Stimulated activated CD4-positive, alpha-beta T cell treated with anti-CD3 and anti-CD28 coated beads, Interleukin-2, amount 100 ng/mL, for 24 hours (primary cell): ENCODE measurements at regions not wholly inside any gene's neighbourhood (a gene's known extent, or its start where the extent isn't known, plus 50 kb on each side); places are given as distances from the start of the nearest gene placed in this dataset.

Source experiments
- DNase-seq, 2 donors: peaks; one replicate each; pipeline ENCODE4 v3.0.0-alpha.2; 2020

DNA sequence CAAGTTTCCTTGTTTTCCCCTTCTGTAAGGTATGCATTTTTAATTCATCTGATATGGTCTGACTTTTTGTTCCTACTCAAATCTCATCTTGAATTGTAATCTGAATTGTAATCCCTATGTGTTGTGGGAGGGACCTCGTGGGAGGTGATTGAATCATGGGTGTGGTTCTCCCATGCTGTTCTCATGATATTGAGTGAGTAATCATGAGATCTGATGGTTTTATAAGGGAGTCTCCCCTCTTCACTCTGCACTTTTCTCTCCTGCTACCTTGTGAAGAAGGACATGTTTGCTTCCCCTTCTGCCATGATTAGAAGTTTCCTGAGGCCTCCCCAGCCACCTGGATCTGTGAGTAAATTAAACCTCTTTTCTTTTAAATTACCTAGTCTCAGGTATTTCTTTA is 476.1 kb downstream of the LPIN1 start:
- DNase-seq = no peak

GRCh38 chr2:12223732-12224131 is 477.3 kb downstream of the LPIN1 start:
- no peak for DNase-seq

GRCh38 chr2:12226653-12227052 is 480.2 kb downstream of the LPIN1 start:
- no peak for DNase-seq

- DNase-seq = no peak
Measured at GRCh38 chr2:12227941-12228608, 481.6 kb downstream of the LPIN1 start.

DNA sequence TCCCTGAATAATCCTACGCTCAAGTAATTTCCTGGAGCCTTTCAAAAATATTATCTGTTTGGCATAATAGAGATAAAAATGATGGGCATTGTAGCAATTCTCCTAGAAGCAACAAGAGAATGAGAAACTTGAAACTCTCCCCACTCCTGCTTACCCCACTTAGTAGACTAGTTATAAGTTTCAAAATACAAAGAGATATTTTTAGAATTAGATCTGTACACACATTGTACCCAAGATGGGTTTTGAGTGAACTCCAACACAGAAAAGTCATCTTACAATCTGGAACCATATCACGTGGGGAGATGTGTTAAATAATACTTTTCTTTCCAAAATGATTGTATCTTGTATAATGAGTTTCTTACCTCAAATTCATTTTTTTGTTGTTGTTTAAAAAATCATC is 484.9 kb downstream of the LPIN1 start:
- DNase-seq = no peak

- DNase-seq = no peak
Measured at GRCh38 chr2:12232876-12233275, 483.9 kb upstream of the TRIB2 start.

- no peak for DNase-seq
Measured at GRCh38 chr2:12236136-12236844, 480.4 kb upstream of the TRIB2 start.

DNA sequence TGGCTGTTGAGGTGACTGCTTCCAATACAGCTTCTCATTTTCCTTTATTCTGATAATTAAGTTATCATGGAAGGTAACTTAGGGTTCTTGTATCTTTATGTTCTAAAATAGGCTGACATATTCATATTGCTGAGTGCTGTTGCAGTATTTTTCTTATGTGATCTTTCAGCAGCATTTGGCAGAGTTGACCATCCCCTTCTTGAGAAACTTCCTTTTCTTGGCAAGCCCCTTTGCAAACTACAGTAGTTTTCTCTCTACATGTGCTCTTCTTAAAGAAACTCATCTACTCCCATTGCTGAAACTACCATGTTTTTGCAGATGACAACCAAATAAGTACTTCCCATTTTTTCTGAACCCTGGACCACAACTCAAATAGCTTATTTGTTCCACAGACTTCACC is 476.5 kb upstream of the TRIB2 start:
- no peak for DNase-seq

DNA sequence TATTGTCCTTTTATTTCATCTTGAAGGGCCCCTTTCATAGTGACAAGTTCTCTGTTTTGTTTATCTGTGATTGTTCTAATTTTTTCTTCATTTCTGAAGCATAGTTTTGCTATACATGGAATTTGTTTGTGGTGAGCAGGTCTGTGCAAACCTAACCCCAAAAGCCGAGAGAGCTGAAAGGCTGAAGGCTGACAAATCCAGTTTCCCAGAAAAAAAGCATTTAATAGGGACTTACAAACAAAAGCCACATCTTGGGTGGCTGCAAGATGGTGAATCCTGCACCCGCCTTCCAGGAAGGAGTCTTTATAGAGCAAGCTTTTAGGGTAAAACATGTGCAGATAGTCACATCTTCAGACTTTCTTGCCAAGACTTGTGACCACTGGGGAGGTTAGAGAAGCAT is 473.4 kb upstream of the TRIB2 start:
- no peak for DNase-seq

- DNase-seq = no peak
Measured at GRCh38 chr2:12244070-12244469, 472.7 kb upstream of the TRIB2 start.

DNA sequence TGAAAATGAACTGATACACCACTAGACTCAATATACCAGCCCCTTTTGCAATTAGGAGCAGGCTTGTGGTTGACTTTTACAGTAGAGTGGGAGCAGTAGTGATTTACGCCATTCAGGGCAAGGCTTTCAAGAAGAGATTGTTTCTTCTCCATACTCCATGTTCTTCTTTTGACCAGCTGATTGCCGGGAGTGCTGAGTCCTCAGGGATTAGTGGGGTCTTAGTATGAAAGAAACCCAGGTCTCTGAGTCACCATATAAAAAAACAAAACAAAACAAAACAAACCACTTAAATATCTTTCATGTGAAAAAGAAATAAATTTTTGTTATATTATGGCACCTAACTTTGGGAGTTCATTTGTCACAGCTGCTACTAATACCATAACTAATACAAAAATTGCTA is 465.6 kb upstream of the TRIB2 start:
- DNase-seq = no peak

DNA sequence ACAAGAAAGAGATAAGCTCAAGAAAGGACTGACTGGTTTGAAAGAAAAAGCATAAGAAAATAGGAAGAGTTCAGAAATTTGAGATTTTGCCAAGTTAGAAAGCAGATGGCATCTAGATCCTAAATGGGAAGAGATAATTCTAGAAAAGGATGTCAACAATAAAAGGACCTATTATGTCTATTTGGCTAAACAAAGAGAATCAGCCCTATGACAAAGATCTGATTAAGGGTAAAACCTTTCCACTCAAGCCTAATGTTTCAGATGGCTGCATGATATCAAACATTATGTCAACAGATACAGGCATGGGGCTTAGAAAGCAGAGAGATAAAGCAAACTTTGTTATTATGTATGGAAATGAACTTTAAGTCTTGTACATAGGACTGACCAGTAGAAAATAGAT is 465.0 kb upstream of the TRIB2 start:
- no peak for DNase-seq

GRCh38 chr2:12253167-12253778 is 463.5 kb upstream of the TRIB2 start:
- DNase-seq = no peak

GRCh38 chr2:12254280-12254860 is 462.4 kb upstream of the TRIB2 start:
- no peak for DNase-seq

DNA sequence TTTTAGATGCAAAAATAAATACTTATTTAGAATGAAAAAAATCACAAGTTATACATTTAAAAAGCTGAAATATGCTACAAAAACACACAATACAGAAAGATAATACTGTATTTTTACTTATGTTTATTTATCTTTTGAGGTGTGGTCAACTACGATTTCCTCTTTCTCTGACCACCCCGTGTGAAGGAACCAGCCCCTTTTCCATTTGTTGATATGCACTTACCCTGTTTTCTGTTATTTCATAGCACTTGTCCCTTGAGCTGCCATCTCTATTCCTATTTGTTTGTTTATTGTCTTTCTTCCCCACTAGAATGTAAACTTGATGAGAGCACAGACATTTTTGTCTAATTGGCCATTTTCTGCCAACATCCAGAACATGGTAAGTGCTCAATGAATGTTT is 460.5 kb upstream of the TRIB2 start:
- DNase-seq = no peak

DNA sequence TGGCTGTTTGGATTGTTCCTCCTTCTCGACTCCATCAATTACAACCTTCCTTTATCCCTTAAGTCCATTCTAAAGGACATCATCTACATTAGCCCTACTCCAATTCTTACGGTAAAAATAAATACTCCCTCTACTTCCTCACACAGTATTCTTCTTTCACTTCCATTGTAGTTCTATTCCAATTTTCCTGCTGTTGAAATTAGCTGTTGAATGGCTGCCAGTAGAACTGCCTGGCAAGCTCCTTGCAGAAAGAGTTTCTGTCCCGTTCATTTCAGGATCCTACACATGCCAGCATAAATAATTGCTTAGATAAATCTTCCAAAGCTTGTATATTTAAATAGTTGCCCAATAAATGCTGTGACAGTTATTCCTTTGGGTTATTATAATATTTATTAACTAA is 459.3 kb upstream of the TRIB2 start:
- no peak for DNase-seq

GRCh38 chr2:12259493-12259892 is 457.2 kb upstream of the TRIB2 start:
- DNase-seq = no peak

DNA sequence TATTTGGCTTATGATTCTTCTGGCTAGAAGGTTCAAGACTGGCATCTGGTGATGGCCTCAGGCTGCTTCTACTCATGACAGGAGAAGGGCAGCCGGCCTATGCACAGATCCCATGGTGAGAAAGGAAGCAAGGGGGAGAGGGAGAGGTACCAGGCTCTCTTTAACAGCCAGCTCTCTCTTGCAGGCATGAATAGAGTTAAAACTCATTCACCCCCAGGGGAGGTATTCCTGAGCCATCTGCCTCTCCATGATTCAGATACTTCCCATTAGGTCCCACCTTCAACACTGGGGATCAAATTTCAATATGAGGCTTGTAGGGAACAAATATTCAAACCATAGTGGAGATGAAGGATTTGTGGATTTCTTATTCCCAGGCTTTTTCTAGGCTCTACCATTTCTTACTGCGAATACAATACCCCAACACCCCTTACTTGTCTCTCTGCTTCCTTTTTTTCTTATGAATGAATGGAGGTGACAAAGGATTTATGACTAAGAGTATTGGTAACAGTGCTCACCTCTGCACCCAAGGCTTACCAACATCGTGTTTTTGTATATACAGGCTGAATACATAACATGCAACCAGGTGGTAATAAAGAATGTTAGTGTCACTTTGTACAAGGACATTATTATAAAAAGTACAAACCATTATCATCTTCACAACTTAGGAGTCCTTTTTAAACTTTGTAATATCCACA is 454.6 kb upstream of the TRIB2 start:
- DNase-seq = no peak

DNA sequence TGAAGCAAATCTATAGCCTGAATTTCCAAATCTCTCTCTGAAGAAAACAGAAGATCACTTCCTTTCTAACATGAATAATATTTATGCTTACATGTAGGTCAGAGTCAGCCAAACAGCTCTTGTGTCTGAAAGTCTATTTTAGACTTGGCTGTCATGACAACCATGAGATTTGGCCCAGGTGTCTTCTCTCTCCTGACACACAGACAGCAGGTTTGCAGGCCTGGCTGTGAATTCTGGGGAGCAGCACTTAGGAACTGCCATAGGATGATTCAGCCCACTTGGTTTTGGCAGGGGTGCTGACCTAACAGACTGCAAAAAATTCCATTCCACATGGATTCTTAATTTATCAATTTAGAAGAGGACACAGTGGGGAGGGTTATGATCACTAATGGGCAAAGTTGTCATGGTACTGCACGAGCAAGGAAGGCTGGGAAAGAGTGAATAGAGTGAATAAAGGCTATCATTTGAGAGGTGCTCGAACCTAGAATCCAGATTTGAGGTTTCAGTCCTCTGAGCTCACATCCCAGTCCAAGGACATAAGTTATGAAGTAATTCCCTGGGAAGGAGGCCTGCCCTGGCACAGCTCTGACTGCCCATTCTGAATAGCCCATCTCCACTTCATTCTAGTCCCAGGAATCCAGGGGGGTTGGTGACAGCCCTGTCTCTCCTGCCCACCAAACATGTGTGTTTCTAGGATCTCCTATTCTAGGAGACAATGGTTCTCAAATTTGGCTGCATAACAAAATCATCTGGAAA is 453.9 kb upstream of the TRIB2 start:
- no peak for DNase-seq

GRCh38 chr2:12263730-12264129 is 453.0 kb upstream of the TRIB2 start:
- DNase-seq = no peak

DNA sequence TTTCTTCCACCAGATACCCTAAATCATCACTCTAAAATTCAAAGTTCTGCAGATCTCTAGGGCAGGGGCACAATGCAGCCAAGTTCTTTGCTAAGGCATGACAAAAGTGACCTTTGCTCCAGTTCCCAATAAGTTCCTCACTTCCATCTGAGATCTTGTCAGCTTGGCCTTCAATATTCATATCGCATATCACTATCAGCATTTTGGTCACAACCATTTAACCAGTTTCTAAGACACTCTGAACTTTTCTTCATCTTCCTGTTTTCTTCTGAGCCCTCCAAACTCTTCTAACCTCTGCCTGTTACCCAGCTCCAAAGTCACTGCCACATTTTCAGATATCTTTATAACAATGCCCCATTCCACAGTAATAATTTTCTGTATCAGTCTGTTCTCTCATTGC is 452.6 kb upstream of the TRIB2 start:
- DNase-seq = no peak

- no peak for DNase-seq
Measured at GRCh38 chr2:12265646-12266045, 451.1 kb upstream of the TRIB2 start.

- no peak for DNase-seq
Measured at GRCh38 chr2:12267042-12267441, 449.7 kb upstream of the TRIB2 start.
